Mesenteric fat pad (tissue), 1 donor: ENCODE measurements at regions not wholly inside any gene's neighbourhood (a gene's known extent, or its start where the extent isn't known, plus 50 kb on each side); places are given as distances from the start of the nearest gene placed in this dataset.
"Not testable (repeated sequence)": the region's sequence is repeated elsewhere in the genome, so short reads cannot be mapped to it uniquely, and the experiment has no call there.

Experiments used
- DNase-seq: peaks from one replicate; pipeline ENCODE4 v3.0.0-alpha.2; 2020; ENCODE audit warnings: low spot score
- donor health status: DM: yes; HTN: yes; CAD: no.

DNA sequence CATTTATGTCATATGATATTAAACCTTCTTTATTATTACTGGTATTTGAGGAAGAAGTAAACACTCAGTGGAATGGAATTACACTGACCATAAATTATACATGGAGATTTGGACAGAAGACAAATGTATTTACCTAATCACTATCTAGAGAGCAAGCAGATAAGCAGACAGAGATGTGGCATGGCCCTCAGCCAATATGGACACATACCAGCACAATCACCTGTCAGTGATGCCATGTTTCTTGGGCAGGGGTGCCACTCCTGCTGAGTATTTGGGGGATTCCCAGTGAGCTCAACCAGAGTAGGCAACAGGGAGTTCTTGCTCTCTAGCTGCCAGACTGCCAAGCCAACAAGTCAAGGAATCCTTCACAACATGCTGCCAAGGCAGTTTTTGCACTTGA lies 866.3 kb upstream of the LRRN3 start:
- no peak for DNase-seq

DNA sequence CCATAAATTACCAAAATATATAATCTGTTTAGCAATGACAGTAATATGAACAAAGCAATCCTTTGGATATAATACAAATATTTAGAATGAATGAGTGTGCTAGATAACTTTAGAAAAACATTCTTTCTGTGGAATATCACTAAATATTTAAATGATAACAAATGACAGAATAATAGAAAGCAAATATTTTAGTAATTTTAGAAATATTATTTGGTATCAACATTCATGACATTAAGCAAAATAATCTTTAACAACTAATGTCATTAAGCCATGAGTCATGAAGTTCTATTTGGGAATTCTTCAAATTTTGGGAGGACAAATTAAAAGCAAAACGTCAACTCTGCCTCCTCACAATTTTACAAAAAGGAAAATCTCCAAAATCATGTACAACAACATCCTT lies 844.8 kb upstream of the LRRN3 start:
- no peak for DNase-seq

DNA sequence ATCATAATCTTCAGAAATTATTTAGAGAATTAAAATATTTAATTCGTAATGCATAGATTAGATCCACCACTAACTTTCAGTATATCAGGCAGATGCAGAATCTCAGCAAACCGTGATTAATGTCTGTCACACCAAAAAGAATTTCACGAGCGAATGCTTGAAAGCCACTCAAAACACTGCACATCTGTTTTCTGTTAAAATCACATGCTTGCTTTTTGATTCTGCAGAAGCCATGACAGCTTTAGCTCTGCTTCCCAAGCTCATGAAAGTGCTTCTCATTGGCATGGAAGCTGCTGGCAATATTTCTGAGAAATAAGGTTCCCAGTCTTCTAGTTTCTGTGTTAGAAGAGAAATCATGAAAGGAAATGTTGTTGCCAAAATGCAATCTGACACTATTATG lies 837.8 kb upstream of the LRRN3 start:
- no peak for DNase-seq

DNA sequence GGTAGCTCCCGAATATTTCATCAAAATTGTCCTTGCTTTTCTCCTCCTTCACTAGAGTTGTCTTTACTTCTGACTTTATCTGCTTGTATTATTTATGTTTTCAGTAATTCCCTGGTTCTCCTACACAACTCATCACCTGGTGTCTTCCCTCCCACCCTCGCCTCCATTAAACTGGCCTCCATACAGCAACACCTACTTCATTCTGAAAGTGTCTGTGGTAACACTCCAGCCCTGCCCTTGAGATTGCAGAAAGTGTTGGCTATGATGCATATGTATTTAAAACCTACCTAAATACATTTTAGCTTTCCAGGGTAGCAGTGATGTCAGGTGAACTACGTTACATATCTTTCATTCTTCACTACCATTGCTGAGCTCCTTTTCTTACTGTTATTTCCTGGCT lies 833.3 kb upstream of the LRRN3 start:
- DNase-seq = no peak

DNA sequence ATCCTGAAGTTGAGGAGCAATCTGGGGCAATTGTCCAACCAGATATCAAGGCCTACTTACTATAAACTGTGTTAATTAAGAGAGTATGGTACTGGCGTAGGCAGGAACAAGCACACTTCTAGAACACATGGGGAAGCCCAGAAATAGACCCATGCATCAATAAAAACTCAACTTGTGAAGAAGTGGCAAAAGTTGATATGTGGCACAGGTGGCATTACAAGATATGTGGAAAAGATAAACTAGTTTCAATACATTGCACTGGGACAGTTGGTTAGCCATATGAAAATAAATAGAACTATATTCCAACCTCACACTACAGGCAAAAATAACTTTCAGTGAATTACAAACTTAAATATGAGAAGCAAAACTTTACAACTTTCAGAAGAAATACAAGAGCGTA lies 828.7 kb upstream of the LRRN3 start:
- no peak for DNase-seq

DNA sequence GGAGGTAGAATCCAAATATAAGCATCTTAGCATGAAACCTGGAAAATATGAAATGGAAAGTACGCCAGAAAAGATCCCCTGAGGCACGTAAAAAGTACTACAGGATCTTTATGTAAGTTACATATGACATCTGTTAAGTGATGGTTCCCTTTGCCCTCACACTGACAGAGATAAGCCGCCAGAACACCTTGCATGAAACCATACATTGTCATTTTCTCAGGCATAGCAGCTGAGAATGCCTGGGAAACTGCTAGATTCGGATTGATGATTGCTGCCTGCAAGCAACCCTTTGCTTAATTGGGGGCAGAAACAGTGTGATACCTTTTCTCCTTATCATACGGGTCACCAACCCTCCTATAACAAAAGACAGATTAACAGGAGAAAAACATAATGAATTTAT lies 826.6 kb upstream of the LRRN3 start:
- no peak for DNase-seq

DNA sequence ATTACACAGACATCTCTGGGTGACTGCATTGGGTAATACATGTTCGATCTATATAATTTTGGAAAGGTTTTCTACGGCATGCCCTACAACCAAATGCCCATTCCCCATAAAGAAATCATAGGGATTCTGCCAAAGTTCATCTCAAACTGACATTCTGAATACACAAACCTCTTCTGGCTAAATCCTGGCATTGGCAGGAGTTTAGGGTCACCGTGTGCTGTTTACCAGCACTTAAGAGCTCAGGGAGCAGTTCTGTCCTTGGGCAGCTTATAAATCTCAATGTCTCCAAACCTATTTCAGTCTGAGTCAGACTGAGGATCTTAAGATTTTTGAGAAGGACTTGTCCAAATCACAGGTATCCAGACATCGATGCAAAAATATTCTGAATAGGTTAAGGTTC lies 809.6 kb upstream of the LRRN3 start:
- no peak for DNase-seq

DNA sequence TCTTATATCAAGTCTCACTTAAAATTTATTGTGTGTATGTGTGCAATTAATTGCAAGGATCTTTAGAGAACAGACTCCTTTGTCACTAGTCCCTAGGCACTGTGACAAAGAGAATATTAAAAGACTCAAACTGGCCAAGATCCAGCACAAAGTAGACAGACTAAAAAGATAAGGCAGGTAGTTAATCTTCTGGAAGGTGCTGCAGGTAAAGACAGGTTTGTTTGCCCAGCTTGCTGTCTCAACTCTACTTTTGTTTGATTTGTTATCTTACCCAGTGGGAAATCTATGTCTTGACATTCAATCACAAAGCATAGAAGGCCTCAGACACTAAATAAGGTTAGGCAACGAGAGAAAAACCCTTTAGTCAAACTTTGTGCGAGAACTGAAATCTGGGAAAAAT lies 807.9 kb upstream of the LRRN3 start:
- DNase-seq = no peak

DNA sequence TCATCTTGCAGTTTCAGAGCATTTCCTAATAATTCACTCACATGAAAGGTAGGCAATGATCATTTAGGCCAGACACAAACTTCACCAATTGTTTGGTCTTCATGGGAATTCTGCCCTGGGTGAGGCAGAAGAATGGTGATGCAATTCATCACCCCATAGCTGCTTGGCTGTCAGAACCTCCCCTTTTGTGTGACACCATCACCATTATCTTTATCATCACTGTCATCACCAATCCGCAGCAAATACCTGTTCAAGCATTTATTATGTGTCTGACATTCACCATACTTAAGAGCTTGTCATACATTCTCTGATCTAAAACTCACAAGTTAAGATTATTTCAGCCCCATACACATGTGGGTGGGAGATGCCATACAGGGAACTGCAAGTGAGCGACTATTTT lies 799.5 kb upstream of the LRRN3 start:
- DNase-seq = no peak

DNA sequence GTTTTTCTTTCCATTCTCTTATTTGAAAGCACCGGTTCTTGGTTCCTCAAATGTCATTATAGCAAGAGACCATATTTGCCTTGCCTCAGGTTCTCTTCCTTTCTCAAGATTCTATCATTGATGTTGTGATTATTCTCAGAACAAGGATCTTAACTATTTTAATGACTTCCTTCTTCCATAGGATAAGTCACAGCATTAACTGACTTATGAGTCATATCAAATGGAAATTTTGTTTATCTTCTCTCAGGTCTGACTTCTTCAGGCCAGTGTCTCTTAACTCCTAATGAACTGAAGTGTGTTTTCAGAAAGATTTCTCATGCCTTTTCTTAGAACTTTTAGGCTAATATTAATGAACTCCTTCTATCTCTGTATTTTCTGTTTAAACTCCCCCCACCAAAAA lies 794.6 kb upstream of the LRRN3 start:
- DNase-seq = no peak

DNA sequence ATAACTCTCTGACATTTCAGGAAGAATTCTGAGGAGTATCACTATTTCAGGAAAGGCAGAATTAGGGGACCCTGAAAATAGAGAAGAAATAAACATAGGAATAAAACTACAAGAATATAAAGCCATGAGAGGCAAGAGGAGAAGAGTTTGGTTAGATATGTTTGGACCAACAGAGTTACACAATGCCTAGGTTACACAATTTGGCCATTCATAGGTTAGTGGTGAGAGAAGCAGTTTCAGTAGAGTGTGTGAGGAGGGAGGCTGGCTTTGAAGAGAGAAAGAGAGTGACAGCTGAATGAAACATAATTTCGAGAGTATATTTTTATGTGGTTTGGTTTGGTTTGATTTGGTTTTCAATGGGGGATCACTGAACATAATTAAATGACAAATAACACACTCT lies 783.2 kb upstream of the LRRN3 start:
- DNase-seq = no peak

DNA sequence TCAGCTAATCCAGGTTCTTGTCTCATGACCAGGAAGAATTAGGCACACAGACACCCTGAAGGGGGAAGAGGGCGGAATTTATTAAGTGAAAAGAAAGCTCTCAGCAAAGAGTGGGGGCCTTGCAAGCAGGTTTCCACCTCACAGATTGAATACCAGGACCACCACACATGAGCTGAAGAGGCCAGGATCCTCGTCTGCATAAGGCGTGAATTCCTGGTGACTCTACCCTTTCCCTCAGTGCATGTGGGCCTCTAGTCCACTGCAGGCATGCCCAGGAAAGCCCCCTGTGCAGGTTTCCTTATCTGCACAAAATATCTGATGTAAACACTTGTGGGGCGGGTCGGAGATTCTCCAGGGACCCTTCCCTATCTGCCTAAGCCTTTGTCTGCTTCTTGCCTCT lies 782.1 kb upstream of the LRRN3 start:
- no peak for DNase-seq

DNA sequence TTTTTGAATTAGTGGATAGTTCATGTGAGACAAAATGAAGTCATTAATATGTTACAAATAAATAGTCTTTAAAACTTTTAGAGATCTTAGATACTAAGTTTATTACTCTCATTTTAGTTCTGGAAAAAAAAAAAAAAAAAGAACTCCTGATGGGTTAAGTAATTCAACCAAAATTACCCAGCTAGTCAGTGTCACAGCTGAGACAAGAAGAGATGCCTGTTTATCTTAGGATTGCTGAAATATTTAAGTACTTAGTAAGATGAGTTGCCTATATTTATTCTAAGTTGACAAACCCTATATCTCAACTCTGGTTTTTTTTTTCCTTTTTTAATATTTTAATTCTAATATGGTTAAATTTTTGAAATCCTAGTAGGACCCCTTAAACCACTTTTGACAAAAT lies 781.0 kb upstream of the LRRN3 start:
- no peak for DNase-seq

DNA sequence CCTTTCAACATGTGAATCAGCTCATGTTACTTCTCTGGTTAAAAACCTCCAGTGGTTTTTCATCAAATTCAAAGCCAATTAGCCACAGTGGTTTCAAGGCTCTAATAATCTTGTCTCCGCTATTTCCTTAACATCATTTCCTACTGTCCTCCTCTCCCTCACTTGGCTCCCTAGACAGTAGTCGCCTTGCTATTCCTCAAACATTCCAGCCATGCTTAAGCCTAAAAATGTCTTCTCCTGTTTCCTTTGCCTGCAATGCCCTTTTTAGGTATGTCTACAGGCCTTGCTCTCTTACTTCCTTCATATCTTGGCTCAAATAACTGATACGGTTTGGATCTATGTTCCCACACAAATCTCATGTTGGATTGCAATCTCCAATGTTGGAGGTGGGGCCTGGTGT lies 779.4 kb upstream of the LRRN3 start:
- DNase-seq = no peak

DNA sequence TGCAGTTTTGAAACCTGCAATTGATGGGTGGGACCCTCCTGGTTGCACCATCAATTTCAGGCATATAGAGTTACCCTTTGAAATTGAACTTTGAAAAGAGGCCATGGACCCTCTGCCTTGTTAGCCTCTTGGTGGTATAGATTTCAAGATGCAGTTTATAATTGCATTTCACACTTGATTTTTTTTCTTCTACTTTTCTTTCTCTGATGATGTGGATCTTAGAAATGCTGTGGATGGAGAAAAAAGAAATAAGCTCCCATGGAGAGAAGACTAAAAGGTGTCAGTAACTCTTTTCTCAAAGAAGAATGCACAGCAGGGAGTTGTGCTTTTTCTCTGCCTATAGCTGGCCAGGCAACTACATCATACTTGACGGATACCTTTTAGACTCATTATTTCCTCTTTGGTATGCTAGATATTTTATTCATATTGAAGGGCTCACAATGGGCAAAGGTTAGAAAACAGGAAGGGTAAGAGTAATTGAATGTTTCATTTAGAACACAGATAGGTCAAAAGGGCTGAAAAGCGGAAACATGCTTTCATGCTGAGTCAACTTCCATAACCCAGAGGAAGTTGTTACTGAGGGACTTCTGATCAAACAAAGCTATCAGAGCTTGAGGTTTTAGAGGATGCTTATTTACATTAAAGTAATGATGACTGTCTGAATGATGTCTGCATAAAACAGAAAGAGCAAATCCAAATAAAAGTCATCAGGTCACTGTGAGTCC lies 773.2 kb upstream of the LRRN3 start:
- no peak for DNase-seq

DNA sequence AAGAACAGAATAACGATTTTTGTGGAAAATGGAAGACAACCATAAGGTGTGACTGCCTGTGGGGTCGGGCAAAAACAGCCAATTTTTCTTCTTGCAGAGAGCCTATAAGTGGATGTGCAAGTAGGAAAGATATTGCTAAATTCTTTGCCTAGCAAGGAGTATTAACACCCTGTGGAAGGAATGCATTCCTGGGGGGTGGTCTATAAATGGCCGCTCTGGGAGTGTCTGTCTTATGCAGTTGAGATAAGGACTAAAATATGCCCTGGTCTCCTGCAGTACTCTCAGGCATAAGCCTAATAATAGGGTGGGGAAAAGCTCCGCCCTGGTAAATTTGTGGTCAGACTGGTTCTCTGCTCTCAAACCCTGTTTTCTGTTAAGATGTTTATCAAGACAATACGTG lies 770.6 kb upstream of the LRRN3 start:
- DNase-seq = not testable (repeated sequence)

DNA sequence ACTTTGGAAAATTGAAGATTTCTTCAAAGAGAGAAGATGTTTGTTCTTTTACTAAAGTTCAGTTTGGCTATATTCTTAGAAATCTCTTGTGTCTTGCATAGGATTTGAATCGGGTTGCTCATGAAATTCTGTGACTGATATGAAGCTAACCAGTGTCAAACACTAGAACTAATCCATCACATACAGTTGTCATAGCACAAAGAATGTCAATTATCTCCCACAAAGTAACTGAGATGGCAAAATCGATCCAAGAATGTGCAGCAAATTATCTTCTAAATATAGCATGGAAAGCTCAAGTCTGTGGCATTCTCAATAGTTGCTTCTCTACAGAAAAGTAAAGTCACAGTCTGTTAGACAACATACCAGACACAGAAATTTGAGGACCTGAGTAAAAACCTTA lies 768.1 kb upstream of the LRRN3 start:
- no peak for DNase-seq

DNA sequence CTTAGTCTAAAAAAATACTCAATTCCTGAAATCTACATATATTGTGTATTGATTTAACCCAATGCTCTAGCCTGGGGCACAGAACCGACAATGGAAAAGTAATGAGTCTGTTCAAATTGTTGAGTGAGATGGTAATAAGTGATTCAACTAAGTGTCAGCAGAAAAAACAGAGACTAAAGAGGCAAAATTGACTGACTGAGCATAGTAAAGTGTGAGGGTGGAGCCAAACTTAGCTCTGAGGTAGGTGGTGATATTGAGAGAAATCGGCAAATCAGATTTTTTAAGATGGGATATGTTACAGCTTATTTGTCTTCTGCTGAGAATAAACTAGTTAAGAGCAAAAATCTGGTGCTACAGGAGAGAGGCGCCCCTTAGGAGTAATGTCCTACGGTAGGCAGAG lies 764.0 kb upstream of the LRRN3 start:
- no peak for DNase-seq

DNA sequence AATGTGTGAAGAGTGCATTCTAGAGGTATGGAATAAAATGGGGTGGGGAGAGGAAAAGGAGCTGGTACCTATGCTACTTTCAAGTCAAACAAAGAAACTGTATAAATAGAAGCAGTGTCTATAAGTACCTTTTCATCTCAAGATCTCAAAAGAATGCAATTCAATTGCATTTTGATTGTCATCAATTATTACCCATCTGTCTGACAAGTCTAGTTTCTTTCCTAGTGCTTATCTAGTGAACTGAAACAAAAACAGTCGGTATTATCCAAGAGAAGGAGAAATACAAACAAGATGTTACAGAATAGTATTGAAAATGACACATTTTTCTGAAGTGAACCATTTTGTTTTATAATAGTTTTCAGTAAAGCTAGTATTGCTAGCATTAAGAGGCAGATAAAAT lies 754.5 kb upstream of the LRRN3 start:
- no peak for DNase-seq

DNA sequence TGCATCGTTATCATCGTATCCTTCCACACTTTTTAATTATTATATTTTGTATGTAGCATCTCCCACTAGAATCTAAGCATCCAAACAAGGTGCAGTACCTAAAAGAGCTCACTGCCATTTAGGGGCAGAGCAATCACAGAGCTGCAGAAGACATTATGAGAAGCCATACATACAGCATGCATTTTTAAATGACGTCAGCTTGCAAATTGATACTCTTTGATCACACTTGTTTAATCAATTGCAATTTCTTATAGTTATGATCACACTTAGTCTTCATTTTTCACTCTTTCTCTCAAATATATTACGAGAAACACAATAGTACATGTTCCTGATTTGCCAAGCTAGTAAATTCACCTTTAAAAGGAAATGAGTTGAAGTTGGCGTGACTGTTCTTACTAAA lies 753.3 kb upstream of the LRRN3 start:
- no peak for DNase-seq

DNA sequence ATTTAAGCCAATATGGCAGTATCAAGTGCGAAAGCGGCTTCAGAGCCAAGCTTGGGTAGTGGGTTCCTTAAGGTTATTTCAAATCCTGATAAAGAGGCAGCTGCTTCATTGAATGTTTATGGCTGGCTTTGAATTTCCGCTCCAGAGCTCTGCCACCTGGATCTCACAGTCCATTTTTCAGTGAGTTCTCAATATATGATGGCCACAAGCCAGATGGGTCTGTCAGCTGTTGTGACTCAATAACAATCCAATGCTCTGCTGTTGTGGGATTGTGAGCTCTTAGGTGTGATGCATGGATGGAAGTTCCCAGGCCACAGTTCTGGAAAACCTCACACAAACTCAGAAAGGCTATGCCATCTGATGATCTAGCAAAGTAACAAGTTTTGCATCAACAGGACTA lies 743.8 kb upstream of the LRRN3 start:
- no peak for DNase-seq

DNA sequence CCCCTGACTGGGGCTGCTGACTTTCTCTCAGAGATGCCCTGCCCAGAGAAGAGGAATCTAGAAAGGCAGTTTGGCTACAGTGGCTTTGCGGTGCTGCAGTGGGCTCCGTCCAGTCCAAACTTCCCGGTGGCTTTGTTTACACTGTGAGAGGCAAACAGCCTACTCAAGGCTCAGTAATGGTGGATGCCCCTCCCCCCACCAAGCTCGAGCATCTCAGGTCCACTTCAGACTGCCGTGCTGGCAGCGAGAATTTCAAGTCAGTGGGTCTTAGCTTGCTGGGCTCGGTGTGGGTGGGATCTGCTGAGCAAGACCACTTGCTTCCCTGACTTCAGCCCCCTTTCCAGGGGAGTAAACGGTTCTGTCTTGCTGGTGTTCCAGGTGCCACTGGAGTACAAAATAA lies 734.5 kb upstream of the LRRN3 start:
- DNase-seq = no peak

DNA sequence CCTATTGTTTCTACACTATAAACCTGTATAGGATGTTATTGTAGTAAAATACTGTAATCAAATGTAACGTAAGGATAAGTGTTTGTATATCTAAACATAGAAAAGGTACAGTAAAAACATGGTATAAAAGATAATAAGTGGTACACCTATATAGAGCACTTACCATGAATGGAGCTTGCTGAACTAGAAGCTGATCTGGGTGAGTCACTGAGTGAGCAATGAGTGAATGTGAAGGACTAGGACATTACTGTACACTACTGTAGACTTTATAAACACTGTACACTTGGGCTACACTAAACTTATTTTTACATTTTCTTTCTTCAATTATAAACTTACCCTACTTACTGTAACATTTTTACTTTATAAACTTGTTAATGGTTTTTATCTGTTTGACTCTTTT lies 732.9 kb upstream of the LRRN3 start:
- DNase-seq = no peak

DNA sequence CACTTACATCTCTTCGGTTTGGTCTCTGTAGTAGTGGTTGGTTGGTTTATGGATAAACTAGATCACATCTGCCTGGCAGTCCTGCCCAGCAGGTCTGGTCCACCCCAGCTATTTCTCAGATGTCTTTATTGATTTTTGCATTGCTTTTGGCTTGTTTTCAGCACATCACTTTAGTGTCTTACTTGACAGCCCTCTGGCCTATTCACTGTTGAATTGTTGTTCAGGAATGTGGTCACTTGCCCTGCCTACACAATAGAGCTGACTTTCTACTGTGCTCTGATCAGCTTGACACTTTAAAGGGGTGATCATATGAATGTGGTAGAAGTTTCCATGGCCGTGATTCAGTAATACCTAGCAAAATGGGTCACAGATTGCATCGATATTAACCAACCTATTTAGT lies 719.2 kb upstream of the LRRN3 start:
- no peak for DNase-seq
